DND-41 (cell line): ENCODE measurements at regions not wholly inside any gene's neighbourhood (a gene's known extent, or its start where the extent isn't known, plus 50 kb on each side); places are given as distances from the start of the nearest gene placed in this dataset.

Experiments
- EZH2 ChIP-seq: IDR thresholded peaks from 3 replicates; pipeline ENCODE4 v1.6.1; 2012; ENCODE audit warnings: borderline replicate concordance, low read depth, mild to moderate bottlenecking, moderate library complexity, low read length, inconsistent platforms; ENCODE audit not compliant: severe bottlenecking
- TF ChIP-seq, protein P1 (sequence below): IDR thresholded peaks from 2 replicates; pipeline ENCODE4 v1.5.1; 2012; ENCODE audit warnings: borderline replicate concordance, low read length, moderate library complexity, mild to moderate bottlenecking; ENCODE audit not compliant: poor library complexity, severe bottlenecking; ENCODE audit errors: extremely low read depth

DNA sequence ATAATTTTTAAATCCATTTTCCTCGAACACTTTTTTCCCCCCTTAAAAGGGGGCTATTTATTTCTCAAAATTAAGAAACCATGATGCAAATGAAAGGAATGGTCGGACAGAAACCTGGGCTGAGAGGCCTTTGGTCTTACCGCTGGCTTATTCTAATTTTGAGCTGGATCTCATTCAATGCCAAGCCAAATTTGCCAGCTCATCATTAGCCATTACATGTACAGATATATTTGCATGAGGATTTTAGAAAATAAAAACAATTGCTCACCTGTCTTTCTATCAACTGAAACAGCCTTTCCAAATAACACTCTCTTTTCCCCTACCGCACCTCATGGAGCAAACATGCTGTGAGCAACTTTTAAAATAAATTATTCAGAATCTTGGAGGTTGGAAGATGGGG, 219.5 kb upstream of the DTNBP1 start:
- no peak for TF ChIP-seq EZH2
- TF ChIP-seq, protein P1, sequence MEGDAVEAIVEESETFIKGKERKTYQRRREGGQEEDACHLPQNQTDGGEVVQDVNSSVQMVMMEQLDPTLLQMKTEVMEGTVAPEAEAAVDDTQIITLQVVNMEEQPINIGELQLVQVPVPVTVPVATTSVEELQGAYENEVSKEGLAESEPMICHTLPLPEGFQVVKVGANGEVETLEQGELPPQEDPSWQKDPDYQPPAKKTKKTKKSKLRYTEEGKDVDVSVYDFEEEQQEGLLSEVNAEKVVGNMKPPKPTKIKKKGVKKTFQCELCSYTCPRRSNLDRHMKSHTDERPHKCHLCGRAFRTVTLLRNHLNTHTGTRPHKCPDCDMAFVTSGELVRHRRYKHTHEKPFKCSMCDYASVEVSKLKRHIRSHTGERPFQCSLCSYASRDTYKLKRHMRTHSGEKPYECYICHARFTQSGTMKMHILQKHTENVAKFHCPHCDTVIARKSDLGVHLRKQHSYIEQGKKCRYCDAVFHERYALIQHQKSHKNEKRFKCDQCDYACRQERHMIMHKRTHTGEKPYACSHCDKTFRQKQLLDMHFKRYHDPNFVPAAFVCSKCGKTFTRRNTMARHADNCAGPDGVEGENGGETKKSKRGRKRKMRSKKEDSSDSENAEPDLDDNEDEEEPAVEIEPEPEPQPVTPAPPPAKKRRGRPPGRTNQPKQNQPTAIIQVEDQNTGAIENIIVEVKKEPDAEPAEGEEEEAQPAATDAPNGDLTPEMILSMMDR: no peak
